Stimulated activated CD4-positive, alpha-beta T cell treated with anti-CD3 and anti-CD28 coated beads, Interleukin-2, amount 100 ng/mL, for 4 hours (primary cell): ENCODE measurements at regions not wholly inside any gene's neighbourhood (a gene's known extent, or its start where the extent isn't known, plus 50 kb on each side); places are given as distances from the start of the nearest gene placed in this dataset.

Experiments
- DNase-seq: peaks from one replicate; pipeline ENCODE4 v3.0.0-alpha.2; 2020; ENCODE audit warnings: low read depth

GRCh38 chr1:2887941-2888855 lies 86.7 kb upstream of the TTC34 start:
- DNase-seq: no peak

DNA sequence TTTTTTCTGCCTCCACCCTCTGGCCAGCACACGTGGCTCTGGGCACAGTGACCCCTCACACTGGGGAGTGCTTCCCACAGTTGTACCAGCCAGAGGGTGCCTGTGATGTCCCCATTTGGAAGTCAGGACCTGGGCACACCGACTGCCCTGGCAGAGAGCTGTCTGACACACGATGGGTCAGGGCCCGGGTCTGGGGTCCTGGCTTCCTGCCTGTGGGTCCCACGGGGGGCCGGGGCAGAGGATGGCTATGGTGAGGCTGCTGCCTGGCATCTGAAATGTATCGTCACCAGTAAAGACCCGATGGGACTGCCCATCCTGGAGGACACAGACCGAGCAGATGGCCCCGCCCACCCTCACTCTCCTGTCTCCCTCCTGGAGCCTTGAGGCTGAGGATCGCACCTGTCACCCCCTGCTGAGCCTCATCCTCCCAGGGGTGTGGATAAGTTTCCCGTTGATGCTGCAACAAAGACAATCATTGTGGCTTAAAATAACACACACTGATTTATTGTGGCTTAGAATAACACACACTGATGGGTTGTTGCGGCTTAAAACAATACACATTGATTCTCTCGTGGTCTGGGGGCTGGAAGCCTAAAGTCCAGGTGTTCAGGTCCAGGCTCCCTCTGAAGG lies 88.8 kb upstream of the TTC34 start:
- no peak for DNase-seq

GRCh38 chr1:2891923-2892448 lies 90.5 kb upstream of the TTC34 start:
- no peak for DNase-seq

GRCh38 chr1:2893473-2894120 lies 92.1 kb upstream of the TTC34 start:
- DNase-seq: no peak

- DNase-seq: peak; percentile 2
Observed at GRCh38 chr1:2894381-2895041, 93.0 kb upstream of the TTC34 start.

- DNase-seq: no peak
Observed at GRCh38 chr1:2896824-2897223, 95.3 kb upstream of the TTC34 start.

DNA sequence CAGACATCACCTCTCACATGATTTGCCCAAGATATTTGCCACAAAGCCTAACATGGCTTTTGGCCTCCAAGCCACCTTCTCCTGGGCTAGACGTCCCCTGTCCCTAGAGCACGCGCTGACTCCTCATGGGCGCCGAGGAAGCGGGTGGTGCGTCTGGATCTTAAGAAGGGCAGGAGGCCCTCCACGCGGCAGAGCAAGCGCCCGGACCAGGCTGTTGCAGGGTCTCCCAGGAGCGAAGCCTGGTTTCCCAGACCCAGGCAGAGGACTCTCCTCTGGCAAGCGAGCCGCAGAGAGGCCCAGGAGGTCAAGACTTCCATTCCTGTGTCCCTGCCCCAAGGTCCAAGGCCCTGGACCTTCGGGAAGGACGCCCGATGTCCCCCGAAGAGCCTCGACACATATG lies 101.7 kb upstream of the TTC34 start:
- no peak for DNase-seq

DNA sequence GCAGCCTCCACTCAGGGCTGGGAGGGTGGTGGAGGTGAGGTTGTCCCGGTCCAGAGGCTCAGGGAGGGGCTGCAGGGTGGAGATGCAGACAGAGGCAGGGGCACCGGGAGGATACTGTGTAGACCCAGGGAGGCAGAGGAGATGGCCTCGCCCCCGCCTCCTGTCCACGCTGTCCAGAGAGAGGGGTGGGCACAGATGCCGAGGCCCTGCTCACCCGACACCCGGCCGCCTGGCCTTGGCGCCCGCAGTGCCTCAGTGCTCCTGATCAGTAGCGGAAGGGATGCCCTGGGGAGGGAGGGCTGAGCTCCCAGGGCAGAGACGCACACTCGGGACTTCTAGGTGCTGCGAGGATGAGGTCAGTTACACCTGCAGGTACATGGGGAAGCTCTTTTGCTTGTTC lies 102.7 kb upstream of the TTC34 start:
- DNase-seq: no peak

DNA sequence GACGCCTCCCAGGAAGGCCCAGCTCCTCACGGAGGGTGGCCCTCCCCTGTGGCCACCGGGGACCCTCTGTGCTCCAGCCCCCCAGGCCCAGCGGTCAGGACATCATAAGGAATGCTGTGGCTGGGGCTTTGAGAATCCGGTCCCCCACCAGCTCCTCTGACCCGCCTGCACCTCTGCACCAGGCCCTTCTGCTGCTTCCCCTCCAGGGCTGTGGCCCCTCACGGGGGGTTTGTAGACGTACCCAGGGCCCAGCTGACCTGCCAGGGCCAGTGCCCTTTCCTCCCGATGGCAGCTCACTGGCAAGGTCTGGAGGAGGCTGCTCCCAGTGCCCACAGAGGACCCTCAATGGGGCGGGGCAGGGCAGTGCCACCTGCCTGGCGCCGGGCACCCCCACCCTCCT lies 103.9 kb upstream of the TTC34 start:
- DNase-seq: no peak

DNA sequence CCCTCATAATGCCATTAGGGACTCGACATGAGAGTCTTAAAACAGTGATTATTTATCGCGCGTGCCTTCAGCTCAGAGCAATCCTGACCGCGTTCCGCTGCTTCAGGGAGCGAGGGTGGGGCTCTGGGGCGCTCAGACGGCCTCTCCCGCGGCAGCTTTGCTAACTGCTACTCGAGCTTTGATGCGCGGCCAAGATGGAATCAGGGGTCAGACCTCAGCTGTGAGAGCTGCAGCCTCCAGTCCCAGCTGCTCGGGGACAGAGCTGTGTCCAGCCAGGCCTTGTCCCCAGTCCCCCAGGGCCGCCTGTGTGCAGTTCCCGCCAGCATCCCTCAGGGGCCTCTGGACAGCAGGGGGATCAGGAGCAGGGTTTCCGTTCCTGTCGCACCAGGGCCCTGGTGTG lies 104.6 kb upstream of the TTC34 start:
- no peak for DNase-seq

DNA sequence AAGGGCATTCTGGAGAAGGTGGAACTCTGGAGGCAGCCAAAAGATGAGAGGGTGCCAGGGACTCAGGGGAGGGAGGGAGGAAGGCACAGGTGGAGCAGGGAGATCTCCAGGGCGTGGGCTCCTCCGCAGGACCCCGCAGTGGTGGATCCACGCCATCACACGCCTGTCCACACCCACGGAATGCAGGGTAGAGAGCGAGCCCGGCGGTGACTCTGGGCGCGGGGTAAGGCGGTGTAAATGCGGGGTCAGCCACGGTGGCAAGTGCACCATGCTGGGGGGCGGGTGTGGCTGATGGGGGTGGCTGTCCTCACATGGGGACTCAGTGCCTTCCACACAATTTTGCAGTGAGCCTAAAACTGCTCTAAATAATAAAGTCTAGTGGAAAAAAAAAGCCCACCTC lies 105.1 kb upstream of the TTC34 start:
- DNase-seq: no peak

DNA sequence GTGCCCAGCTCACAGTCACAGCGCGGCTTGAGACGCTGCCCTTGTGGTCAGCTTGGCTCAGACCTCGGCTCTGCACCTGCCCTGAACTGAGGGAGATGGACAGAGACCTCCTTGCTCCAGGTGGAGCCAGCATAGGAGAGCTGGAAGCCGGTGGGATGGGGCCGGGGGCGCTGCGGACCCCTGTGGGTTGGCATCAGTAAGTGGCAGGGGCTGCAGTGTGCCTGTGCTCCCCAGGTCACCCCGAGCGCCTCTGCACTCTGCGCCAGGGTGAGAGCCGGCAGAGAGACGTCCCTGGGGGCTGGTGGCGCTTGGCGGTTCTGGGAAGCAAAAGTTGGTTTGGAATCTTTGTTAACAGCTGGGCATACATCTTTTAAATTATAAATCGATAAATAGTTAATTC lies 105.6 kb upstream of the TTC34 start:
- no peak for DNase-seq

DNA sequence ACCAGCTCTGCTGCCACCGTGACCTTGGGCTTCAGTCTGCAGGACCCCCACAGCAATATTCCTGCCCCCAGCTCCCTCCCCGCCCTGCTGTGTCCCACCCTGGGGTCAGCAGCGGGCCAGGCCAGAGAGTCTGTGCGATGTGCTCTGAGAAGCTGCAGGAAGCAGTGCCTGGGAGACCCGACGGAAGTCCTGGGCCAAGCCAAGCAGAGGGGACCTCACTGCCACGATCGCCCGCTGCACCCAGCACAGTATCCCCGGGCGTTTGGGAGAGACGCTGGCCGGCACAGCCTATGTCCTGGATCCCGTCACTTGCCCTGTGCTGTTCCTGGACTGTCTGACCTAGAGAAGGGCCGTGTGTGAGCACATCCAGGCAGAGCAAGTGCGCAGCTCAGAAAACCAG lies 106.6 kb upstream of the TTC34 start:
- DNase-seq: no peak

DNA sequence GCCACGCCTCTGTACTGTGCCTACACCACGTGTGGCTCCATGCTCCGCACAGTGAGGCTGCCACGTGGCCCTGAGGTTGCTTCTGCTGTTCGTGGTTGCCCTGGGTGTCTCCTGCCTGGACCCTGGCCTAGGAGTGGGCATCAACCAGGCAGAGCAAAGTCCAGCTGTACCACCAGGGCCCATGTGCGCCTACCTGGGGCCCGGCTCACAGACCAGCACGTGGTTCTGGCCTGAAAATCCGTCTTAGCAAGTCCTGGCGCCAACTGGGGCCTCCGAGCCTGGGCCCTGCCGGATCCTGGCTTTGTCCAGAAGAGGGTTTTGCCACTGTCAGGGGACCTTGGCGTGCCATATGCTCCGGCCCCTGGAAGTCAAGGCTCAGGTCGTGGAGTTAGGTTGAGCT lies 107.1 kb upstream of the TTC34 start:
- no peak for DNase-seq

GRCh38 chr1:2909797-2910196 lies 108.3 kb upstream of the TTC34 start:
- no peak for DNase-seq

GRCh38 chr1:2910211-2910610 lies 108.7 kb upstream of the TTC34 start:
- no peak for DNase-seq

GRCh38 chr1:2911421-2912178 lies 109.7 kb upstream of the ACTRT2 start:
- DNase-seq: no peak

DNA sequence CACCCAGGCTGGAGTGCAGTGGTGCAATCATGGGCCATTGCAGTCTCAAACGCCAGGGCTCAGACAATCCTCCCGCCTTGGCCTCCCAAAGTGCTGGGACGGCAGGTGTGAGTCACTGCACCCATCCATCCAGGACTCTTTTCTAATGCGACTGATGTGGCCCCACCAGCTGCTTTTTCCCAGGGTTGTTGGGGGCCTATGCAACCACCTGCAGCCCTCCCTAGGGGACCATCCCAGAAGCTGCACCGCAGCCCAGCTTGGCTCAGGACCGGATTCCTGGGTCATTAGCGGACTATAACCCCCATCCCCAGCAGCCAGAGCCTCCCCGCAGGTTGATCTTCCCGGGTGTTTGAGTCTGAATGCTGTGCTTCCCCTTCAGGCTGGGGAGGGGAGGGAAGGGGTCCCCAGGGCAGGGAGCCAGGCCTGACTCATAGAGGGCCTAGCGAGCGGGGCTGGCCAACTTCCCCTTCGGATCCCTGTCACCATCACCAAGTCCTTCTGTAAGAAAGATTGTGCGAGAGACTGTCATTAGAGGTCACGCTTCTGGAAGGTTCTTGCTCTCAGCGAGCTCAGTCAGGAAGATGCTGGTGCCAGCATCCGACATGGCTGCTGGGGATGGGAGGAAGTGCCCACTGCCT lies 108.7 kb upstream of the ACTRT2 start:
- no peak for DNase-seq

DNA sequence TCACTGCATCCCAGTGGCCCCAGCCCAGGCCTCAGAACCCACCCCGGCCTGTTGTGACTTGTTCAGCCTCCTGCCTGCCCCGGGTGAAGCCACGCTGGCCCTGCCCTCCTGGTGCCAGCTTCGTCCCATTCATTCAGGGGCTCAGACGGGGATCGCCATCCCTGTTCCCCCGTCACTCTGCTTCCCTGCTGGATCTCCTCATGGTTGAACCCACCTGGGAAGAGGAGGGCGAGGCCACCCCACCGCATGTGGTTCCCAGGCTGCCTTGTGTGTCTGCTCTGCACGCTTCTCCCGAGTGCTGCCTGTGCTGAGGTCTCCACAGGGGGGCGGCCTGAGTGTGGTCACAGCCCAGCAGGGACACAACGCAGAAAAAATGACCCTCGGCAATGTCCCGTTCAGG lies 108.2 kb upstream of the ACTRT2 start:
- DNase-seq: no peak

DNA sequence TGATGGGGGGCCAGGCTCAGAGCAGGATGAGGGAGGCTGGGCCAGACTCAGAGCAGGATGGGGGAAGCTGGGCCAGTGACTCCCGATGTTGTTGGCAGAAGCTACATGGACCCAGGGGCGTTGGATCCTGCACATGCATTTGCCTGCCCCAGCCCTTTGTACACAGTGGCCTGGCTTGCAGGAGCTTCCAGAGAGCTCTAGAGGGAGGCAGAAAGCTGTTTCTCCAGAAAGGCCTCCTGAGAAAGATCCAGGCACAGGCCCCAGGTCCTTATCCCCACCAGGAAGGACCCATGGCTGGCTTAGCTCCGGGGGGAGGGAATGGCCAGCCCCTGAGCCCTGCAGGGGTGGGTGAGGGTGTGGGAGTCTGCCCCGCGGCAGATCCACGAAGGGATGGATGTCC lies 106.6 kb upstream of the ACTRT2 start:
- no peak for DNase-seq

DNA sequence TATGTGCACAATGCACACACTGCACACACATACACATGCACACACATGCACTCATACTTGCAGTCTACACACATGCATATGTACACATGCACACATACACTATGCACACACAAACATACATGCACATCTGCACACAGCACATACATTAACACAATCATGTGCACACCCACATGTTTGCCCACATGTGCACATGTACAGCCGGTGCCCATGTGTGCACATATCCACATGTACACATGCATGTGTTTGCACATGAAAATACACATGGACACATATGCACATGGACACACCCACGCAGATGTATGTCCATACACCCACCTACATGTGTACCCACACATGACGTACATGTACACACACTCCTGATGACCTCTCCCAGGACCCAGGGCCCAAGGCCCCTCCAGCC lies 105.1 kb upstream of the ACTRT2 start:
- DNase-seq: no peak
